ENCODE measurements at regions not wholly inside any gene's neighbourhood (a gene's known extent, or its start where the extent isn't known, plus 50 kb on each side); places are given as distances from the start of the nearest gene placed in this dataset.

DNA sequence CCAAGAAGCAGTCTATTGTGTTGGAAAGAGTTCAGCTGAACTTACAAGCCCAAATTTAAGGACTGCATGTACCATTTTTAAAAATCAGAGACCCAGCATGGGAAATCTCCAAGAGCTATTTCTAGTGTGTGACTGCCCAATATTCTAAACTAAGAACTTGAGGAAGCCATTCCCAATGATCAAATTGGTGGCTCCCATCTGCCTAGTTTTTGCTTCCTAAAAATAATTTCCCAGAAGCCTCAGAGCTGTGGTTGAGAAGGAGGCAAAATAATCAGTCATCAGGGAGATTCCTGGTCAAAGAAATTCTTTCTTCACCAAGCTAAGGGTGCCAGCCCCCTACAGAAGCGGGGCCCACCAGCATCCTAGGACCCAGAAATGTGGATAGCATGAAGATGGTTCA, 176.1 kb upstream of the CDH5 start:
- H3K27ac Mint-ChIP-seq (ENCODE audit: unreplicated experiment), result no peak overlapping the region
- DNase-seq (ENCODE audit: low spot score), result no peak
- H3K27me3 Mint-ChIP-seq (ENCODE audit: low read depth), result no peaks in the 10 kb centered on the region
- H3K36me3 Mint-ChIP-seq (ENCODE audit: low read depth), result no peaks in the 10 kb centered on the region
- peaks cover 2% of the 10 kb centered on the region for H3K9me3 Mint-ChIP-seq (ENCODE audit: low read depth)
- TF ChIP-seq, protein P1, sequence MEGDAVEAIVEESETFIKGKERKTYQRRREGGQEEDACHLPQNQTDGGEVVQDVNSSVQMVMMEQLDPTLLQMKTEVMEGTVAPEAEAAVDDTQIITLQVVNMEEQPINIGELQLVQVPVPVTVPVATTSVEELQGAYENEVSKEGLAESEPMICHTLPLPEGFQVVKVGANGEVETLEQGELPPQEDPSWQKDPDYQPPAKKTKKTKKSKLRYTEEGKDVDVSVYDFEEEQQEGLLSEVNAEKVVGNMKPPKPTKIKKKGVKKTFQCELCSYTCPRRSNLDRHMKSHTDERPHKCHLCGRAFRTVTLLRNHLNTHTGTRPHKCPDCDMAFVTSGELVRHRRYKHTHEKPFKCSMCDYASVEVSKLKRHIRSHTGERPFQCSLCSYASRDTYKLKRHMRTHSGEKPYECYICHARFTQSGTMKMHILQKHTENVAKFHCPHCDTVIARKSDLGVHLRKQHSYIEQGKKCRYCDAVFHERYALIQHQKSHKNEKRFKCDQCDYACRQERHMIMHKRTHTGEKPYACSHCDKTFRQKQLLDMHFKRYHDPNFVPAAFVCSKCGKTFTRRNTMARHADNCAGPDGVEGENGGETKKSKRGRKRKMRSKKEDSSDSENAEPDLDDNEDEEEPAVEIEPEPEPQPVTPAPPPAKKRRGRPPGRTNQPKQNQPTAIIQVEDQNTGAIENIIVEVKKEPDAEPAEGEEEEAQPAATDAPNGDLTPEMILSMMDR (IDR thresholded peaks at IDR 0.05), result no peak
- peaks cover 29% of the 10 kb centered on the region for H3K4me1 Mint-ChIP-seq (ENCODE audit: low read depth)
- no peak overlapping the region for H3K4me3 Mint-ChIP-seq (ENCODE audit: unreplicated experiment)

DNA sequence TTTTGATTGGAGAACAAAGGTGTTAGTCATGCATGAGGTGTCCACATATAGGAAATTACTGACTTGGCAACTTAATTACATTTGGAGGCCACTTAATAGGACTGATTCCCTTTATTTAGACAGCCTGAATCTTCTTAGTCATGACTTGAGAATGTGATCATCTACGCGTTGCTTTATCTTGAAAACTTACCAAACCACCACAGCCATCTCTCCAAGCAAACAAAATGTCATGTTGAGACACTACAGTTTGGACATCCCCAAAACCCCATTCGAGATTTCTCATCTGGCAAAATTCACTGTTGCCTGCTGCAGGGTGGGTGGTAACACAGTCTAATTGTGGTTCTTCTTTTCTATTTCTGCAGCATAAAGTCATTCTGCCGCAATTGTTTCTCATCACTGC, 176.5 kb upstream of the CDH5 start:
- no peak for DNase-seq (ENCODE audit: low spot score)
- no peak overlapping the region for H3K4me3 Mint-ChIP-seq (ENCODE audit: unreplicated experiment)
- H3K9me3 Mint-ChIP-seq (ENCODE audit: low read depth), result peaks cover 2% of the 10 kb centered on the region
- no peaks in the 10 kb centered on the region for H3K36me3 Mint-ChIP-seq (ENCODE audit: low read depth)
- TF ChIP-seq, protein P1 (IDR thresholded peaks at IDR 0.05), result no peak
- peaks cover 29% of the 10 kb centered on the region for H3K4me1 Mint-ChIP-seq (ENCODE audit: low read depth)
- H3K27ac Mint-ChIP-seq (ENCODE audit: unreplicated experiment), result no peak overlapping the region
- H3K27me3 Mint-ChIP-seq (ENCODE audit: low read depth), result no peaks in the 10 kb centered on the region

DNA sequence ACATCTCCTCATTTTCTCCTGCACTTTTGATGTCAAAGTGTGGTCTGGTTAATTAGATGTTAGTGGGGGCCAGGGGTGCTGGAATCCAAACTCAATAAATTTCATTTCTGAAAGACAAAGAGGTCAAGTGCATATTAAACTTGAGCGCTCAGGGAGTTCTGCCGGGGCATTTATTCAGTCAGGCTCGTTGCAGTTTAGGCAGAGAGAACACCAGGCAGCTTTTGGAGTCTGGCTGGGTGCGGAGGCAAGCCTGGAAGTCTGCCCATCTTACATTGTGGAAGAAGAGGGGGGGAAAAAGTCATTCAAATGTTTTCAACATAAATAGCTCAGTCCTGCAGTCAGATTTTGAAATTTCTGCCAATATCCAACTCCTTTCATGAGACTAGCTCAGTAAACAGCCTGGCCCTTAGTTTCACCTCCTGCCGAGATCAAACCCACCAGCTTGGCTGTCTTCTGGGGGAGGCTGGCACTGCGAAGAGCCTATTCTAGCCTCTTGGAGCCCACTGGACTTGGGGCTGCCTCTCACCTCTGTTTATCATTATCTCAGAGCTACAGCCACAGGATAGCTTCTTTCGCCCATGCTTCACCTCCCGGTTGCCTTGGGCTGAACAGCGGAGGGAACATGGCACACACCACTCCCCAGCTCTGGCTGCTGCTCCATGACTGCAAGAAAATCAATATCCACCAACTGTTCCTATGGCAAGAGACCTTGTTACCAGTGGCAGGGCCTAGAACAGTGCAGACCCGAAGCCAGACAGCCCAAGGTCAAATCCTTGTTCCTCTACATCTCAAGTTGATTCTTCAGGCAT, 177.4 kb upstream of the CDH5 start:
- Mint-ChIP-seq H3K4me1 (ENCODE audit: low read depth) (peaks cover 25% of the 10 kb centered on the region), H3K4me3 (ENCODE audit: unreplicated experiment) (no peak overlapping the region), H3K9me3 (ENCODE audit: low read depth) (peaks cover 2% of the 10 kb centered on the region), H3K36me3 (ENCODE audit: low read depth) (no peaks in the 10 kb centered on the region), H3K27me3 (ENCODE audit: low read depth) (no peaks in the 10 kb centered on the region), H3K27ac (ENCODE audit: unreplicated experiment) (peak overlapping the region; percentile 34)
- TF ChIP-seq, protein P1 (IDR thresholded peaks at IDR 0.05), result no peak
- DNase-seq (ENCODE audit: low spot score), result no peak

DNA sequence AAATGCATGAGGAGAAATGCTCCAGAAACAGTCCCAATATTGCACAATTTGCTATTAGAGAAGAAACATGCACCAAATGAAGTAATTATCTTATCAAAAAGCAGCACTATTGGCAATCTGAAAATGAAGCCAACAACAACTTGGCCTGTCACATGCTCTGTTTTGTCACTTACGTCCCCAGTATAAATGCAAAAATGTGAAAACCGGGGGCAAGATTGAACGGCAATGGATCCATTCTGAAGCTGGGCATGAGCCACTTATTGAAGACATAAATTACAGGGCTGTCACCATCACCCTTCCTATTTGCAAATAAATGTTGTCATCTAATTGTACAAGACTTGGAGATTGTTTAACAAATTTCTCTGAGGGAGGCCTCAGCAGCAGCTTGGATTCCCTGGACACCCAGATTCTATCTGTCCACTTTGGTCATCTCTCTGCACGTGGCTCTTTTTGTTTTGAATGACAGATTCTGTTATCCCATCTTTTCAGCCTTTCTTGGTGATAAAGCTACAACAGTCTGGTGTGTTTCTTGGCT, 180.2 kb upstream of the CDH5 start:
- TF ChIP-seq, protein P1 (IDR thresholded peaks at IDR 0.05), result no peak
- no peak for DNase-seq (ENCODE audit: low spot score)
- Mint-ChIP-seq H3K4me3 (ENCODE audit: unreplicated experiment) (no peak overlapping the region), H3K27me3 (ENCODE audit: low read depth) (no peaks in the 10 kb centered on the region), H3K36me3 (ENCODE audit: low read depth) (no peaks in the 10 kb centered on the region), H3K27ac (ENCODE audit: unreplicated experiment) (no peak overlapping the region), H3K4me1 (ENCODE audit: low read depth) (peaks cover 25% of the 10 kb centered on the region), H3K9me3 (ENCODE audit: low read depth) (peaks cover 2% of the 10 kb centered on the region)

DNA sequence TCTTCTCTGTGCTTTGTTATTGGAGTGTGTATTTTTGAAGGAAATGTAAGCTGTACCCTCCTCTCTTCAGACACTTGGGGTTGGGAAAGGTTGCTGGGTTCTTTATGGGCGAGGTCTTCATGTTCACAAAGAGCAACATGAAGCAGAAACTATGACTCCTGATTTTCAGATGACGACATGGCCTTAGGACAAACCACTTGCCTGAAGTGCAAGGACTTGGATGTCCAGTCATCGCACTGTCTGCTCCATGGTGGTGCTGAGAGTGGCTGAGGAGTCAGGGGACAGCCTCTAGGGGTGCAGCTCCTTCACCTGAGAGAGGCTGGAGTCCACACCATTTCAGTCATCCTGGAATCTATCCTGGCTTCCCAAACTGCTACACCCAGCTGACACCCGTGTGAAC, 183.9 kb upstream of the CDH5 start:
- peaks cover 8% of the 10 kb centered on the region for H3K9me3 Mint-ChIP-seq (ENCODE audit: low read depth)
- H3K27ac Mint-ChIP-seq (ENCODE audit: unreplicated experiment), result no peak overlapping the region
- TF ChIP-seq, protein P1 (IDR thresholded peaks at IDR 0.05), result no peak
- no peak overlapping the region for H3K4me3 Mint-ChIP-seq (ENCODE audit: unreplicated experiment)
- no peaks in the 10 kb centered on the region for H3K27me3 Mint-ChIP-seq (ENCODE audit: low read depth)
- peaks cover 2% of the 10 kb centered on the region for H3K36me3 Mint-ChIP-seq (ENCODE audit: low read depth)
- H3K4me1 Mint-ChIP-seq (ENCODE audit: low read depth), result no peaks in the 10 kb centered on the region
- no peak for DNase-seq (ENCODE audit: low spot score)
